HepG2 (cell line): ENCODE measurements at regions not wholly inside any gene's neighbourhood (a gene's known extent, or its start where the extent isn't known, plus 50 kb on each side); places are given as distances from the start of the nearest gene placed in this dataset.
"Not testable (repeated sequence)": the region's sequence is repeated elsewhere in the genome, so short reads cannot be mapped to it uniquely, and the experiment has no call there.

Experiments used
- ATAC-seq: fragments of 200-7000 bp; cut with Tn5 transposase; 3 replicates; pipeline ENCODE4 v1.9.1; 2020; ENCODE audit warnings: mild to moderate bottlenecking, moderate library complexity
- BruUV-seq: library from RNA; stranded (reverse); fragments of 400-500 nt; replicated peaks from 2 replicates; lab custom pipeline; 2021; lab: Mats Ljungman, UMichigan
- CTCF ChIA-PET: fragments of 300-600 bp; formaldehyde crosslinking; extraction: SDS; loops from one replicate; lab custom pipeline; 2021; ENCODE audit warnings: low total read pairs, inconsistent platforms, low intra/inter-chr PET ratio; lab: Yijun Ruan, JAX
- POLR2A ChIA-PET: fragments of 350-600 bp; sonication (Branson Sonifier 250); formaldehyde crosslinking; loops from one replicate; lab custom pipeline; 2020; ENCODE audit warnings: antibody characterized with exemption, inconsistent platforms; lab: Yijun Ruan, JAX
- DNase-seq: peaks from one replicate; pipeline ENCODE4 v3.0.0-alpha.2; 2015; ENCODE audit warnings: low spot score
- FAIRE-seq: peaks from 3 replicates; lab custom pipeline; 2011; peaks lifted over from hg19 to GRCh38; lab: Jason Lieb, UNC
- H2AFZ ChIP-seq: one replicate; pipeline ENCODE4 v1.6.1; 2011; ENCODE audit warnings: low read length, inconsistent platforms
- H3K27ac ChIP-seq: fragments of 300-600 bp; 3 replicates; pipeline ENCODE4 v1.8.0; 2011; ENCODE audit warnings: mixed run types, mild to moderate bottlenecking, mixed read lengths, low read length, inconsistent platforms; ENCODE audit not compliant: insufficient read depth; ENCODE audit errors: extremely low read length
- H3K27me3 ChIP-seq, 2 experiments: fragments of 200-600 bp in 1 of 2; 2 replicates in 1 of 2; 3 replicates in 1 of 2; pipeline versions ENCODE4 v1.6.0 to v1.8.0; 2011; ENCODE audit warnings: low read length in 2 of 2, mild to moderate bottlenecking in 2 of 2, moderate library complexity in 2 of 2, inconsistent platforms in 1 of 2; ENCODE audit not compliant: insufficient read depth in 2 of 2, control insufficient read depth in 1 of 2
- H3K36me3 ChIP-seq, 2 experiments: fragments of 200-600 bp in 1 of 2; replicated peaks in 1 of 2; 2 replicates in 1 of 2; 3 replicates in 1 of 2; pipeline versions ENCODE4 v1.5.1 to v1.8.0; 2011; ENCODE audit warnings: low read length in 2 of 2, inconsistent platforms in 1 of 2; ENCODE audit not compliant: insufficient read depth in 2 of 2, control insufficient read depth in 1 of 2
- H3K4me1 ChIP-seq: 2 replicates; pipeline ENCODE4 v1.5.1; 2012; ENCODE audit warnings: low read length, inconsistent platforms; ENCODE audit not compliant: insufficient read depth
- H3K4me2 ChIP-seq: 2 replicates; pipeline ENCODE4 v1.6.0; 2011; ENCODE audit warnings: low read depth, low read length, inconsistent platforms
- H3K4me3 ChIP-seq, 3 experiments: fragments of 200-600 bp in 1 of 3; sonication (generic), shearing (Covaris generic) in 1 of 3; replicated peaks in 1 of 3; 2 replicates each; pipeline ENCODE4 v1.5.1; 2011 to 2016; ENCODE audit warnings: low read length in 3 of 3, inconsistent platforms in 2 of 3, low read depth in 2 of 3, mild to moderate bottlenecking in 2 of 3, control low read depth in 1 of 3, mixed read lengths in 1 of 3; ENCODE audit not compliant: insufficient read depth in 1 of 3
- H3K79me2 ChIP-seq: one replicate; pipeline ENCODE4 v1.6.1; 2011; ENCODE audit warnings: low read length, inconsistent platforms; ENCODE audit not compliant: insufficient read depth
- H3K9ac ChIP-seq: 2 replicates; pipeline ENCODE4 v1.6.0; 2011; ENCODE audit warnings: mild to moderate bottlenecking, low read depth, low read length, inconsistent platforms; ENCODE audit not compliant: insufficient read depth
- H3K9me3 ChIP-seq: 2 replicates; pipeline ENCODE4 v1.5.1; 2012; ENCODE audit warnings: mild to moderate bottlenecking, low read length
- H4K20me1 ChIP-seq: 2 replicates; pipeline ENCODE4 v1.6.0; 2011; ENCODE audit warnings: inconsistent platforms, mild to moderate bottlenecking, low read length, moderate library complexity; ENCODE audit not compliant: insufficient read depth
- HNRNPUL1 ChIP-seq: fragments of 200-400 bp; formaldehyde crosslinking; IDR thresholded peaks from 2 replicates; pipeline ENCODE4 v1.6.1; 2017; ENCODE audit warnings: low read depth, mild to moderate bottlenecking, low read length, moderate library complexity
- KDM6A ChIP-seq: IDR thresholded peaks from 2 replicates; pipeline ENCODE4 v1.6.1; 2016; ENCODE audit warnings: low read depth
- MAFF ChIP-seq: IDR thresholded peaks from 2 replicates; pipeline ENCODE4 v1.6.1; 2011; ENCODE audit warnings: low read depth, low read length, improper control_type of control experiment
- MAFK ChIP-seq, 2 experiments: IDR thresholded peaks in 1 of 2; conservative IDR thresholded peaks in 1 of 2; 2 replicates each; pipeline ENCODE4 v1.6.1; 2011; ENCODE audit warnings: improper control_type of control experiment in 2 of 2, low read length in 2 of 2
- MIER2 ChIP-seq: IDR thresholded peaks from 2 replicates; pipeline ENCODE4 v1.6.1; 2016; ENCODE audit warnings: missing biosample characterization, missing genetic modification reagents
- MTA1 ChIP-seq: sonication (generic); formaldehyde crosslinking; IDR thresholded peaks from 2 replicates; pipeline ENCODE4 v1.4.0; 2020; ENCODE audit warnings: missing genetic modification reagents, mild to moderate bottlenecking, borderline replicate concordance
- RBM22 ChIP-seq: fragments of 200-400 bp; formaldehyde crosslinking; optimal IDR thresholded peaks from 2 replicates; pipeline ENCODE3; 2017; ENCODE audit warnings: mild to moderate bottlenecking, low read length, moderate library complexity
- SCMH1 ChIP-seq: sonication (generic); formaldehyde crosslinking; IDR thresholded peaks from 2 replicates; pipeline ENCODE4 v1.9.0; 2021; ENCODE audit warnings: missing genetic modification reagents, mild to moderate bottlenecking, borderline replicate concordance
- SRSF1 ChIP-seq: fragments of 200-400 bp; formaldehyde crosslinking; optimal IDR thresholded peaks from 2 replicates; pipeline ENCODE3; 2017; ENCODE audit warnings: mild to moderate bottlenecking, low read depth, low read length, moderate library complexity
- SRY ChIP-seq: sonication (generic); formaldehyde crosslinking; IDR thresholded peaks from 2 replicates; pipeline ENCODE4 v1.8.0; 2022; ENCODE audit warnings: mild to moderate bottlenecking, missing genetic modification reagents
- ZBTB3 ChIP-seq: sonication (generic); formaldehyde crosslinking; IDR thresholded peaks from 2 replicates; pipeline ENCODE4 v1.4.0; 2020; ENCODE audit warnings: low read depth, mild to moderate bottlenecking, moderate library complexity, missing genetic modification reagents, borderline replicate concordance
- ZFYVE20 ChIP-seq: sonication (generic); formaldehyde crosslinking; IDR thresholded peaks from 2 replicates; pipeline ENCODE4 v1.8.0; 2023; ENCODE audit warnings: low read depth, mild to moderate bottlenecking, moderate library complexity, missing genetic modification reagents, borderline replicate concordance
- ZNF138 ChIP-seq: sonication (generic); formaldehyde crosslinking; IDR thresholded peaks from 2 replicates; pipeline ENCODE4 v1.5.0; 2020; ENCODE audit warnings: mild to moderate bottlenecking, low read depth, missing genetic modification reagents
- ZNF430 ChIP-seq: sonication (generic); formaldehyde crosslinking; IDR thresholded peaks from 2 replicates; pipeline ENCODE4 v1.9.0; 2021; ENCODE audit warnings: mild to moderate bottlenecking, missing genetic modification reagents
- WGBS: methylation state at CpG from one replicate; pipeline ENCODE4 v1.1.6; 2017; ENCODE audit warnings: low lambda C conversion rate; 5-methylcytosine and 5-hydroxymethylcytosine counted together
- in situ Hi-C: cut with HindIII; loops from 2 replicates; pipeline ENCODE4 v1.10.0; 2017; ENCODE audit warnings: low pct_unique_long_range_greater_than_20kb; ENCODE audit not compliant: extremely low pct_ligation_motif_present
- intact Hi-C: fragments of 100-400 bp; cut with micrococcal nuclease; formaldehyde crosslinking; loops from one replicate; pipeline ENCODE4 v1.10.0; 2022; ENCODE audit not compliant: unreplicated experiment
- TF ChIP-seq, protein P1 (sequence below): sonication (generic); formaldehyde crosslinking; IDR thresholded peaks from 2 replicates; pipeline ENCODE4 v1.4.0; 2020; ENCODE audit warnings: missing genetic modification reagents, borderline replicate concordance
- TF ChIP-seq, protein P2 (sequence below): sonication (generic); formaldehyde crosslinking; IDR thresholded peaks from 2 replicates; pipeline ENCODE4 v1.4.0; 2020; ENCODE audit warnings: missing genetic modification reagents

DNA sequence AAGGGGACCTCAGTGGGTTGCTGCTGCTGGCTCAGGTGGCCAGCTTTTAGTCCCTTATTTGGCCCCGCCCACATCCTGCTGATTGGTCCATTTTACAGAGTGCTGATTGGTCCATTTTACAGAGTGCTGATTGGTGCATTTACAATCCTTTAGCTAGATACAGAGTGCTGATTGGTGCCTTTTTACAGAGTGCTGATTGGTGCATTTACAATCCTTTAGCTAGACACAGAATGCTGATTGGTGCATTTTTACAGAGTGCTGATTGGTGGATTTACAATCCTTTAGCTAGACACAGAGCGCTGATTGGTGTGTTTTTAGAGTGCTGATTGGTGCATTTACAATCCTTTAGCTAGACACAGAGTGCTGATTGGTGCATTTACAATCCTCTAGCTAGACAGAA, 143.7 kb upstream of the ANKRD28 start:
- H3K4me2 ChIP-seq: not testable (repeated sequence)
- TF ChIP-seq MAFK (conservative IDR thresholded peaks at IDR 0.05 in 1 of 2, IDR thresholded peaks at IDR 0.05 in 1 of 2; ENCODE audit: low read length in 2 of 2) (peak in 1 of 2 experiments; percentile 21; a peak in 2 of 4 replicates), MAFF (peak; percentile 31; the same call in 1 of the 2 replicates)
- TF ChIP-seq, all 625 proteins: peak for 2; not testable (repeated sequence) for 623
- H3K9me3 ChIP-seq, H3K9ac ChIP-seq, in situ Hi-C loops, H3K4me1 ChIP-seq, H3K27ac ChIP-seq, H3K36me3 ChIP-seq, H4K20me1 ChIP-seq, H3K79me2 ChIP-seq, CTCF ChIA-PET, H2AFZ ChIP-seq, H3K4me3 ChIP-seq, ATAC-seq, intact Hi-C loops, FAIRE-seq, BruUV-seq, POLR2A ChIA-PET, DNase-seq, H3K27me3 ChIP-seq: not testable (repeated sequence)
- 0% methylated on average over 2 of the region's 2 CpGs for WGBS

DNA sequence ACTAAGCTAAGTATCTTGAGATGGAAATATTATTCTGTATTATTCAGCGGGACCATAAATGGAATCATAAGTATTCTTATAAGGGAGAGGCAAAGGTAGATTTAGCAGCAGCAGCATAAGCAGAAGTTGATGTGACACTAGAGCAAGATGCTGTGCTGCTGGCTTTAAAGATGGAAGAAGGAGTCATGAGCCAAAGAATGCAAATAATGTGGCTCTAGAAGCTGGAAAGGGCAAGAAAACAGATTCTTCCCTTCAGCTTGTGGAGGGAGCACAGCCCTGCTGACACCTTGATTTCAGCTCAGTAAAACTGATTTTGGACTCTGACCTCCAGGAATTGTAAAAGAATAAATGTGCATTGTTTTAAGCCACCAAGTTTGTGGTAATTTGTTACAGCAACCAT, 144.2 kb upstream of the ANKRD28 start:
- FAIRE-seq: no peak
- H3K4me1 ChIP-seq: no peaks in the 10 kb centered on the region
- H3K9me3 ChIP-seq: no peaks in the 10 kb centered on the region
- CTCF ChIA-PET: no interaction called here
- DNase-seq: no peak
- H3K4me3 ChIP-seq: no peak overlapping the region
- intact Hi-C loops: no loop called here
- no peak overlapping the region for H3K27ac ChIP-seq
- H3K79me2 ChIP-seq: no peaks in the 10 kb centered on the region
- POLR2A ChIA-PET: no interaction called here
- no peak overlapping the region for H3K4me2 ChIP-seq
- no peaks in the 10 kb centered on the region for H3K36me3 ChIP-seq
- no peaks in the 10 kb centered on the region for H4K20me1 ChIP-seq
- H3K27me3 ChIP-seq: no peaks in the 10 kb centered on the region
- no peak overlapping the region for H3K9ac ChIP-seq
- 95% methylated on average over 1 of the region's 1 CpG for WGBS
- no TSS peak for BruUV-seq
- ATAC-seq: no peak
- H2AFZ ChIP-seq: no peak overlapping the region
- in situ Hi-C loops: no loop called here
- TF ChIP-seq SRY (CRISPR knock-in tag) (no peak), ZBTB3 (CRISPR knock-in tag) (no peak), HNRNPUL1 (no peak), SRSF1 (no peak), MTA1 (no peak), RBM22 (no peak), ZNF138 (CRISPR knock-in tag) (no peak), ZFYVE20 (CRISPR knock-in tag) (no peak), MIER2 (CRISPR knock-in tag) (no peak), KDM6A (no peak), ZNF430 (no peak), SCMH1 (no peak)
- TF ChIP-seq, protein P1, sequence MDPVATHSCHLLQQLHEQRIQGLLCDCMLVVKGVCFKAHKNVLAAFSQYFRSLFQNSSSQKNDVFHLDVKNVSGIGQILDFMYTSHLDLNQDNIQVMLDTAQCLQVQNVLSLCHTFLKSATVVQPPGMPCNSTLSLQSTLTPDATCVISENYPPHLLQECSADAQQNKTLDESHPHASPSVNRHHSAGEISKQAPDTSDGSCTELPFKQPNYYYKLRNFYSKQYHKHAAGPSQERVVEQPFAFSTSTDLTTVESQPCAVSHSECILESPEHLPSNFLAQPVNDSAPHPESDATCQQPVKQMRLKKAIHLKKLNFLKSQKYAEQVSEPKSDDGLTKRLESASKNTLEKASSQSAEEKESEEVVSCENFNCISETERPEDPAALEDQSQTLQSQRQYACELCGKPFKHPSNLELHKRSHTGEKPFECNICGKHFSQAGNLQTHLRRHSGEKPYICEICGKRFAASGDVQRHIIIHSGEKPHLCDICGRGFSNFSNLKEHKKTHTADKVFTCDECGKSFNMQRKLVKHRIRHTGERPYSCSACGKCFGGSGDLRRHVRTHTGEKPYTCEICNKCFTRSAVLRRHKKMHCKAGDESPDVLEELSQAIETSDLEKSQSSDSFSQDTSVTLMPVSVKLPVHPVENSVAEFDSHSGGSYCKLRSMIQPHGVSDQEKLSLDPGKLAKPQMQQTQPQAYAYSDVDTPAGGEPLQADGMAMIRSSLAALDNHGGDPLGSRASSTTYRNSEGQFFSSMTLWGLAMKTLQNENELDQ (CRISPR knock-in tag): no peak
- TF ChIP-seq, protein P2, sequence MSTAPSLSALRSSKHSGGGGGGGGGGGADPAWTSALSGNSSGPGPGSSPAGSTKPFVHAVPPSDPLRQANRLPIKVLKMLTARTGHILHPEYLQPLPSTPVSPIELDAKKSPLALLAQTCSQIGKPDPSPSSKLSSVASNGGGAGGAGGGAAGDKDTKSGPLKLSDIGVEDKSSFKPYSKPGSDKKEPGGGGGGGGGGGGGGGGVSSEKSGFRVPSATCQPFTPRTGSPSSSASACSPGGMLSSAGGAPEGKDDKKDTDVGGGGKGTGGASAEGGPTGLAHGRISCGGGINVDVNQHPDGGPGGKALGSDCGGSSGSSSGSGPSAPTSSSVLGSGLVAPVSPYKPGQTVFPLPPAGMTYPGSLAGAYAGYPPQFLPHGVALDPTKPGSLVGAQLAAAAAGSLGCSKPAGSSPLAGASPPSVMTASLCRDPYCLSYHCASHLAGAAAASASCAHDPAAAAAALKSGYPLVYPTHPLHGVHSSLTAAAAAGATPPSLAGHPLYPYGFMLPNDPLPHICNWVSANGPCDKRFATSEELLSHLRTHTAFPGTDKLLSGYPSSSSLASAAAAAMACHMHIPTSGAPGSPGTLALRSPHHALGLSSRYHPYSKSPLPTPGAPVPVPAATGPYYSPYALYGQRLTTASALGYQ (CRISPR knock-in tag): no peak
